ENCODE measurements at regions not wholly inside any gene's neighbourhood (a gene's known extent, or its start where the extent isn't known, plus 50 kb on each side); places are given as distances from the start of the nearest gene placed in this dataset.

DNA sequence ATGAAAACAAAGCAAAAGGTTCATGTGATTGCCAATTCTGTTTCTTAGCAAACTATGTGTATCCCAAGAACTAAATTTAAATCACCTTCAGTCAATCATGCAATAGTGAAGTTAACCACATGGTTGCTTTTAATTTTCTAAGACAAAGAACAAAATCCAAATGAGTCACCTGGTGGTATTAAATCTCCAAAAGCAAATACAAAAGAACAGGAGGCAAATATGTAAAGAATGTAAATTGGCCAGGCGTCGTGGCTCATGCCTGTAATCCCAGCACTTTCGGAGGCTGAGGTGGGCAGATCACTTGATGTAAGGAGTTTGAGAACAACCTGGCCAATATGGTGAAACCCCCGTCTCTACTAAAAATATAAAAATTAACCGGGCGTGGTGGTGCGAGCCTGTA, 54.2 kb upstream of the PIK3R4 start:
- no peak for ATAC-seq (ENCODE audit: poor library complexity)
- no peak for TF ChIP-seq CTCF (IDR thresholded peaks at IDR 0.05)
- Mint-ChIP-seq H3K4me3 (no peak overlapping the region), H3K27ac (no peak overlapping the region), H3K9me3 (no peaks in the 10 kb centered on the region), H3K27me3 (peaks cover 20% of the 10 kb centered on the region), H3K36me3 (ENCODE audit: low read depth) (no peaks in the 10 kb centered on the region), H3K4me1 (ENCODE audit: low read depth) (no peaks in the 10 kb centered on the region)
- Histone ChIP-seq H3K36me3 (ENCODE audit: insufficient read depth, low read length) (no peaks in the 10 kb centered on the region), H3K4me3 (ENCODE audit: low read length) (no peak overlapping the region), H3K4me1 (ENCODE audit: insufficient read depth, low read length) (no peaks in the 10 kb centered on the region), H3K9me3 (ENCODE audit: control insufficient read depth in 1 of 2, insufficient read depth in 1 of 2, low read length in 2 of 2) (no peaks in the 10 kb centered on the region), H3K27me3 (ENCODE audit: control insufficient read depth in 1 of 2, insufficient read depth in 2 of 2, low read length in 2 of 2) (no peaks in the 10 kb centered on the region), H3K27ac (ENCODE audit: low read depth in 1 of 2, low read length in 2 of 2) (no peak overlapping the region)
- ChIA-PET CTCF (no interaction called here), POLR2A (no interaction called here)
- intact Hi-C loops (cut with DNase I, micrococcal nuclease) = no loop called here
- no peak for DNase-seq

DNA sequence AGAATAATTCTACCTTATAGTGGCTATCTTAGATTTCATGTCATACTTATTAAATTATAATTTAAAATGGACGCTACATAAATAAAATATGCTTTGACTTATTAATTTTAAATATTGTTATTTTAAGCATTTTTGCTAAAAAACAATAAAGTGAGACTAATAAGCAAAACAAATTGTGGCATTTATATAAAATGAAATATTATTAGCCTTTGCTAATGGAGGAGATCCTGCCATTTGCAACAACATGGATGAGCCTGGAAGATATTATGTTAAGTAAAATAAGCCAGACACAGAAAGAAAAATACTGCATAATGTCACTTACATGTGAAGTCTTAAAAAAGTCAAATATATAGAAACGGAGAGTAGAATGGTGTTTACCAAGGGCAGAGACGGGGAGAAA, 54.8 kb upstream of the PIK3R4 start:
- Mint-ChIP-seq H3K36me3 (ENCODE audit: low read depth) (no peaks in the 10 kb centered on the region), H3K27me3 (peaks cover 21% of the 10 kb centered on the region), H3K4me1 (ENCODE audit: low read depth) (no peaks in the 10 kb centered on the region), H3K27ac (no peak overlapping the region), H3K9me3 (no peaks in the 10 kb centered on the region), H3K4me3 (no peak overlapping the region)
- POLR2A ChIA-PET = no interaction called here
- Histone ChIP-seq H3K36me3 (ENCODE audit: insufficient read depth, low read length) (no peaks in the 10 kb centered on the region), H3K4me3 (ENCODE audit: low read length) (no peak overlapping the region), H3K27ac (ENCODE audit: low read depth in 1 of 2, low read length in 2 of 2) (no peak overlapping the region), H3K4me1 (ENCODE audit: insufficient read depth, low read length) (no peaks in the 10 kb centered on the region), H3K27me3 (ENCODE audit: control insufficient read depth in 1 of 2, insufficient read depth in 2 of 2, low read length in 2 of 2) (no peaks in the 10 kb centered on the region), H3K9me3 (ENCODE audit: control insufficient read depth in 1 of 2, insufficient read depth in 1 of 2, low read length in 2 of 2) (no peaks in the 10 kb centered on the region)
- intact Hi-C loops (cut with DNase I, micrococcal nuclease) = no loop called here
- CTCF ChIA-PET = no interaction called here
- no peak for DNase-seq
- no peak for TF ChIP-seq CTCF (IDR thresholded peaks at IDR 0.05)
- ATAC-seq (ENCODE audit: poor library complexity) = no peak

DNA sequence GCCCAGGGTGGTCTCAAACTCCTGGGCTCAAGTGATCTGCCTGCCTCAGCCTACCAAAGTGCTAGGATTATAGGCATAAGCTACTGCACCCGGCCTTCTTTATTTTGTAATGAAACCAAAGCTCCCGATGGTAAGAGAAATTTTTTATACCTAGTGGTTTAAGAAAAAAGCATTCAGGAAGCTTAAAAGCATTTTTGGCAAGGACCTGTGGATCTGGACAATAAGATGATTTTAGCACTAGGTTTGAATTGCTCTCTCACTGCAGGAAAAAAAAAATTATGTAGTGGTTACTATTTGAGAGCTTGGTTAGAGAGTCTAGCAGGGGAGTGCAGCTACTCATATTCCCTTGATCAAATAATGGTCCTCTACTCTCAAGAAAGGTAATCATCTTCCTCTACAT, 64.9 kb upstream of the PIK3R4 start:
- ChIA-PET POLR2A (no interaction called here), CTCF (no interaction called here)
- H3K27ac ChIP-seq (ENCODE audit: low read depth in 1 of 2, low read length in 2 of 2) = no peak overlapping the region
- no peaks in the 10 kb centered on the region for H3K4me1 ChIP-seq (ENCODE audit: insufficient read depth, low read length)
- TF ChIP-seq CTCF (IDR thresholded peaks at IDR 0.05) = no peak
- no peaks in the 10 kb centered on the region for H3K27me3 Mint-ChIP-seq
- ATAC-seq (ENCODE audit: poor library complexity) = no peak
- H3K4me1 Mint-ChIP-seq (ENCODE audit: low read depth) = no peaks in the 10 kb centered on the region
- intact Hi-C loops (cut with DNase I, micrococcal nuclease) = no loop called here
- no peaks in the 10 kb centered on the region for H3K36me3 Mint-ChIP-seq (ENCODE audit: low read depth)
- H3K4me3 Mint-ChIP-seq = no peak overlapping the region
- no peaks in the 10 kb centered on the region for H3K27me3 ChIP-seq (ENCODE audit: control insufficient read depth in 1 of 2, insufficient read depth in 2 of 2, low read length in 2 of 2)
- H3K9me3 ChIP-seq (ENCODE audit: control insufficient read depth in 1 of 2, insufficient read depth in 1 of 2, low read length in 2 of 2) = no peaks in the 10 kb centered on the region
- H3K27ac Mint-ChIP-seq = no peak overlapping the region
- no peak for DNase-seq
- no peak overlapping the region for H3K4me3 ChIP-seq (ENCODE audit: low read length)
- H3K36me3 ChIP-seq (ENCODE audit: insufficient read depth, low read length) = no peaks in the 10 kb centered on the region
- H3K9me3 Mint-ChIP-seq = peaks cover 2% of the 10 kb centered on the region

All from CD4-positive, alpha-beta T cell (primary cell).